WERI-Rb-1 (cell line): ENCODE measurements at regions not wholly inside any gene's neighbourhood (a gene's known extent, or its start where the extent isn't known, plus 50 kb on each side); places are given as distances from the start of the nearest gene placed in this dataset.

ENCODE experiments used
- DNase-seq: peaks from one replicate; pipeline ENCODE4 v3.0.0-alpha.2; 2020
- H3K27ac ChIP-seq: fragments of 250-450 bp; sonication (Bioruptor Pico); 2 replicates; pipeline ENCODE4 v1.5.1; 2020; ENCODE audit warnings: mild to moderate bottlenecking, moderate library complexity
- H3K27me3 ChIP-seq: fragments of 250-450 bp; sonication (Bioruptor Pico); 2 replicates; pipeline ENCODE4 v1.5.1; 2021; ENCODE audit warnings: mild to moderate bottlenecking, low read depth, moderate library complexity; ENCODE audit not compliant: insufficient read depth, severe bottlenecking
- H3K36me3 ChIP-seq: fragments of 250-450 bp; sonication (Bioruptor Pico); 2 replicates; pipeline ENCODE4 v1.5.1; 2020; ENCODE audit warnings: mild to moderate bottlenecking, moderate library complexity
- H3K4me3 ChIP-seq: 2 replicates; pipeline ENCODE4 v1.5.1; 2011; ENCODE audit warnings: low read depth, mild to moderate bottlenecking, control low read depth, low read length
- H3K9me3 ChIP-seq: fragments of 250-450 bp; sonication (Bioruptor Pico); 2 replicates; pipeline ENCODE4 v1.5.1; 2021; ENCODE audit warnings: mild to moderate bottlenecking, moderate library complexity; ENCODE audit not compliant: severe bottlenecking
- TF ChIP-seq, protein P1 (sequence below): IDR thresholded peaks from 2 replicates; pipeline ENCODE4 v1.5.1; 2011; ENCODE audit warnings: low read depth, mild to moderate bottlenecking, control low read depth, inconsistent platforms, low read length

DNA sequence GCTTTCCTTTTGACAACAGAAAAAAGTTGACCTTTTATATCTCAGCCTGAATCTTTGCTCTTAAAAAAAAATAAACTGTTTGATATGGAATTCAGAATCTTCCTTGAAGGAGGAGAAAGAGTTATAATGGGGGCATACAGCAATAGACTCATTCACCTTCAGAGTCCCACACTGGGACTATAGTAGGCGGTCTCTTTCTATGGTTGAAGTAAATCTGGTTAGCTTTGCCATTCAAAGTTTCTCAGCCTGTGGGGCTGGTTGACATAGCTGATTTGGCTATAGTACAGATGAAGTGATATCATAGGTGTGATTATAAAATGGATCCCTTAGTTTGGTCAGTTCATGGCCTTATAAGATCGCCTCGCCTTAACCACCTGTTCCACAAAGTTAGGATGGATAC, 156.2 kb downstream of the SH2D1A start:
- TF ChIP-seq, protein P1, sequence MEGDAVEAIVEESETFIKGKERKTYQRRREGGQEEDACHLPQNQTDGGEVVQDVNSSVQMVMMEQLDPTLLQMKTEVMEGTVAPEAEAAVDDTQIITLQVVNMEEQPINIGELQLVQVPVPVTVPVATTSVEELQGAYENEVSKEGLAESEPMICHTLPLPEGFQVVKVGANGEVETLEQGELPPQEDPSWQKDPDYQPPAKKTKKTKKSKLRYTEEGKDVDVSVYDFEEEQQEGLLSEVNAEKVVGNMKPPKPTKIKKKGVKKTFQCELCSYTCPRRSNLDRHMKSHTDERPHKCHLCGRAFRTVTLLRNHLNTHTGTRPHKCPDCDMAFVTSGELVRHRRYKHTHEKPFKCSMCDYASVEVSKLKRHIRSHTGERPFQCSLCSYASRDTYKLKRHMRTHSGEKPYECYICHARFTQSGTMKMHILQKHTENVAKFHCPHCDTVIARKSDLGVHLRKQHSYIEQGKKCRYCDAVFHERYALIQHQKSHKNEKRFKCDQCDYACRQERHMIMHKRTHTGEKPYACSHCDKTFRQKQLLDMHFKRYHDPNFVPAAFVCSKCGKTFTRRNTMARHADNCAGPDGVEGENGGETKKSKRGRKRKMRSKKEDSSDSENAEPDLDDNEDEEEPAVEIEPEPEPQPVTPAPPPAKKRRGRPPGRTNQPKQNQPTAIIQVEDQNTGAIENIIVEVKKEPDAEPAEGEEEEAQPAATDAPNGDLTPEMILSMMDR = no peak
- peaks cover 47% of the 10 kb centered on the region for H3K27me3 ChIP-seq
- DNase-seq = no peak
- H3K9me3 ChIP-seq = no peaks in the 10 kb centered on the region
- no peak overlapping the region for H3K4me3 ChIP-seq
- no peaks in the 10 kb centered on the region for H3K36me3 ChIP-seq
- H3K27ac ChIP-seq = no peak overlapping the region

DNA sequence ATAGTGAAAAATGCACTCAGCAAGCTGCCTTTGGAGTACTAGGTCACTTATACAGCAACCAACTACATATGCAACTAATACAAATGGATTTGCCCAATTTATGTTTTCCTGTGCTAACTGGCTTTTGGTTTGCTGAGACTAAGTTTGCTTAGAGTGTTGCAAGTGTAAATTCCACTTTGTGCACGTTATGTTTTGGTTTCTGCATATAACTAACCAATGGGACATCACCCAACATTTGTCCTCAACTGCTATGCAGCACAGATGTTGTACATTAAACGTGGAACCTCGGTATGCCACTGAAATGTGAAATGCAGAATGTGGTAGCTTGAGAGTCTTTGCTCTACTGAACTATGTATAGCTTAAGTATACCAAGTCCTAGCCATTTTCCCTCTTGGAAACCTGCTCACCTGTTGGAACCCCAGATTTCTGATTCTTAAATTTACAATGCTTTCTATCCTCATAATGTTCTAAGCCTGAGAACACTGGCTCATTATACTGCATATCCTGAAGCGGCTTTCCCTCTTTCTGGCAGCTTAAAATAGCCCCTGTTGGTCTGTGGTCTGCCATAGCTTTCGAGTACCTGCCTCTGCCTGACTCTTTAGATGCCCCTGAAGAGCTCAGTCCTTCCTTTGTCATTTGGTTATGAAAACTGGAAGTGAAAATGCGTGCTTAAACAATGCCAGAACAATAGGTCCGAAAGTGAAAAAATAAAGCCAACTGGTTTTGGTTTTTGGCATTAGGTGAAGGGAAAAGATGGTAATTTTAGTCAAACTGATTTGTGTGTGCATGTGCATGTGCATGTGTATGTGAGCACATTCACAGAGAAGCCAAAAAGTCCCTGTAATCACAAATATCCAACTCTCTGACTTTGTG, 158.0 kb downstream of the SH2D1A start:
- no peaks in the 10 kb centered on the region for H3K9me3 ChIP-seq
- peaks cover 50% of the 10 kb centered on the region for H3K27me3 ChIP-seq
- H3K27ac ChIP-seq = no peak overlapping the region
- H3K36me3 ChIP-seq = no peaks in the 10 kb centered on the region
- TF ChIP-seq, protein P1 = no peak
- DNase-seq = no peak
- no peak overlapping the region for H3K4me3 ChIP-seq

DNA sequence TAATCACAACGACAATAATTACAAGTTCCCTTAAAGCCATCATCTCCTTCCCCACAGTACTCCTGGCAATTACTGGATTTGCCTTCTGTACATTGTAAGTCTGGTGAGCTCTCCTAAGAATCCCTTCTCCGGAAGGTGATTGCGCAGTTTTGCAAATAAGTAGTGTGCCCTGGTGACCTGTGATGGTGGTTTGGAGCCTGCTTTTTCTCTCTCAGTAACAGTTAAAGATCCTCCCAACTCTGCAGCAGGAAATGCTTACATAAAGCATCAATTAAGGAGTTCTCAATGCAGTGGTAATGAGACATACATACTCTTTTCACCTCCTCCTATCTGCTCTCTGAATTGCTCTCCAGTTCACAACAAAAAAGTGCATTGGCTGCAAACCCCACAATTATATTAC, 159.7 kb downstream of the SH2D1A start:
- no peak overlapping the region for H3K4me3 ChIP-seq
- no peak overlapping the region for H3K27ac ChIP-seq
- H3K27me3 ChIP-seq = peaks cover 47% of the 10 kb centered on the region
- H3K36me3 ChIP-seq = no peaks in the 10 kb centered on the region
- no peaks in the 10 kb centered on the region for H3K9me3 ChIP-seq
- no peak for DNase-seq
- TF ChIP-seq, protein P1 = no peak

DNA sequence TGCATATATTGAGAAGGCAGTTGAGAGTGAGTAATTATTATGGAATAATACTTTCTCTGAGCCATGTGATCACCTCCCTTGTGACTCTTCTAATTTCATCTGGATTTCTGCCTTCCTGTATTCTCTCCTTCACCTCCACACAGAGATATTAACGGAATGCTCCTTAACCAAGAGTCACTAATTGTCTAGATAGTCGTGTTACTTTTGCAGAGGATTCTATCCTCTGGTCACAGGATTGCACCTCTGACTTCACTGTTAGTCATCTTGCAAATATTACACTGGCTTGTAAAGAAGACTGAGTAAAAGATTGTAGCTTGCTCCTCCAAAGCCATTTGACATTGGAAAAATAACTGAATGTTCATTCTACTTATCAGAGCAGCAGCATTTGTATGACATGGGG, 160.9 kb downstream of the SH2D1A start:
- no peaks in the 10 kb centered on the region for H3K36me3 ChIP-seq
- peaks cover 41% of the 10 kb centered on the region for H3K27me3 ChIP-seq
- H3K9me3 ChIP-seq = no peaks in the 10 kb centered on the region
- DNase-seq = no peak
- TF ChIP-seq, protein P1 = no peak
- no peak overlapping the region for H3K4me3 ChIP-seq
- no peak overlapping the region for H3K27ac ChIP-seq

DNA sequence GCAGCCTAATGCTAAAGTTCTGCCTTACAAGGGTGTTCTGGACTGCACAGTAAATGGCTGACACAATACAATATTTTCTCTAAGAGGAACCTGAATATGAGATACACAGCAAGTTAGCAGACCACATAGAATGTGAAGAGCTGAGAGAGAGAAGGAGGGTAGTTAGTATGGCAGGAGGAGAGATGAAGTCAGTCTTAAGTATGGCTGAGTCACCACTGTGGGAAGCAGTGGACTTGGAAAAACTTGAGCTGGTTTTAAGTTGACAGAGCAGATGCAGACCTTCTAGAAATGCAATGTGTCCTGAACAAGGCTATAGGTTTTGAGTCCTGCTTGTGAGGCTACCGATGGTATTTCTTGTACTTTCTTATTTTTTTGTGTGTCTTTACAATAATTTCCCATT, 172.5 kb downstream of the SH2D1A start:
- peaks cover 16% of the 10 kb centered on the region for H3K27me3 ChIP-seq
- DNase-seq = no peak
- TF ChIP-seq, protein P1 = no peak
- H3K36me3 ChIP-seq = no peaks in the 10 kb centered on the region
- no peaks in the 10 kb centered on the region for H3K9me3 ChIP-seq
- H3K4me3 ChIP-seq = no peak overlapping the region
- no peak overlapping the region for H3K27ac ChIP-seq

DNA sequence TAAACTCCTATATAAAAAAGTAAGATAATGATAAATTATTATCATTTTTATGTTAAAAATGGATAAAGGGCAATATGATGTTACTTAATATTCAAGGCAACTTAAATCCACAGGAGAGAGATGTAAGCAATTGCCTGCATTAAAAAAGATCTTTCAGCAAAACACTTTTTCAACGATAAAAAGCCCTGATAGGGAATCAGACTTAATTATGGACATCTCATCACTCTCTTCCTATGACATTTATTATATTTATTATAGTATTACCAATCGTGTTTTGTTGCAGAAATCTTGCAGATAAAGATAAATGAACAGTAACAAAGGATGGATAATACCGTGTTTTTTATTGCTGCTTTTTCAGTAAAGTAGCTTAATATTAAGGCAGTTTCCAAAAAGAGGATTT, 178.5 kb downstream of the SH2D1A start:
- no peak for DNase-seq
- Histone ChIP-seq H3K27ac (no peak overlapping the region), H3K4me3 (no peak overlapping the region), H3K36me3 (no peaks in the 10 kb centered on the region), H3K27me3 (peaks cover 44% of the 10 kb centered on the region), H3K9me3 (no peaks in the 10 kb centered on the region)
- TF ChIP-seq, protein P1 = no peak
